ENCODE measurements at regions not wholly inside any gene's neighbourhood (a gene's known extent, or its start where the extent isn't known, plus 50 kb on each side); places are given as distances from the start of the nearest gene placed in this dataset.

GRCh38 chr13:111575719-111576118 lies 255.3 kb downstream of the TEX29 start:
- TF ChIP-seq CTCF (IDR thresholded peaks at IDR 0.05) (no peak), POLR2A (IDR thresholded peaks at IDR 0.05) (no peak)

Measured in body of pancreas (tissue), 4 donors.